COLO668 (cell line): ENCODE measurements at regions not wholly inside any gene's neighbourhood (a gene's known extent, or its start where the extent isn't known, plus 50 kb on each side); places are given as distances from the start of the nearest gene placed in this dataset.

Experiments
- DNase-seq: peaks from one replicate; lab custom pipeline; 2025; ENCODE audit not compliant: unreplicated experiment; lab: John Stamatoyannopoulos, UW

DNA sequence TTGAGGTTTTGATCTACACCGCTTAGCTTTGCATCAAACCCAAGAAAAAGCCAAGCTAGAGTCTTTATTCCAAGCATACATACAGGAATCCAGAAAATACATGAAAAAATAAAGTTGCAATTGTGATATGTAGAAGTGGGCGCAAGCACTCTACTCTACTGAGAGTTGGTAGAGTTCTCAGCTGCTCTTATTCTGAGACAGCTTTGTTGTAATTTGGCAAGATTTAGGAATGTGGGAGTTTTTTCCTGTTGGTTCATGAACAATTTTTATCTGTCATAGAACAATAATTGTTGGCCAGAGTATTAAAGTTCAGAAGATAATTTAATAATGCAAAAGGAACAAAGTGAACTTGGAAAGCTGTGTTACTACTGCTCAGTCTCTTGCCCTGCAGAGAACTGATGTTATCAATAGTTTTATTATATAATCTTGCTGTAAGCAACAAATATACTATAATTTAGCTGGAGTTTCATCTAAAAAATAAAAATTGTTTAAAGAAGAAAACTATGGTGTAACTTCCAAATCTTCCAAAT is 302.0 kb upstream of the RND3 start:
- no peak for DNase-seq

DNA sequence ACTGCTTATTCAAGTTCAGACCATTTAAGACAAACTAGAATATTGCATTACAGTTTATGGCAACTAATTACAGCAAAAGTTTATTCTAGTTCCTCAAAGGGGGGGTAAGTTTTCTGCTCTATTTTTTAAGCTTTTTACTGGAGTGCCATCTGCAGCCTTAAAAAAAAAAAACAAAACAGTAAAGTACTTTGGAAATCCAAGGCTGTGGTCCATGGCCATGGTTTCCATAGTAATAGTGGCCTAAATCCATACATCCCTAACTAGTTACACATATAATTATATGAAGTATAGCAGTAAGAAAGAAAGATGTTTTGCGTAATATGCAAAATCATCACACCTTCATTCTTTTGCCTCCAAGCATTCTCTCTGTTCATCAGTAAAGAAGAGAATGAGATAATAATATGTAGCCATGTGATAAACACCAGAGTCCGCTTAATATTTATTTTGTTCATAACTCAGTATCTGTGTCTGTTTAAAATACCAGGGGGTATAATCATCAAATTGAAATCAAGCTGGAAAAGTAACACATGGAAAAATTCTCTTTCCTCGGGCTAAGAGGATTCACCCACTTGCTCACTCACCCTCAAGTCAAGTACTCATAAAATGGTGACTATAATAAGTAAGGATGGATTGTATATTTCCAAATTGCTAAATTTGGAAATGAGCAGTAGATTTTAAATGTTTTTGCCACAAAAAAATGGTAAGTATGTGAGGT is 301.1 kb upstream of the RND3 start:
- DNase-seq = no peak

DNA sequence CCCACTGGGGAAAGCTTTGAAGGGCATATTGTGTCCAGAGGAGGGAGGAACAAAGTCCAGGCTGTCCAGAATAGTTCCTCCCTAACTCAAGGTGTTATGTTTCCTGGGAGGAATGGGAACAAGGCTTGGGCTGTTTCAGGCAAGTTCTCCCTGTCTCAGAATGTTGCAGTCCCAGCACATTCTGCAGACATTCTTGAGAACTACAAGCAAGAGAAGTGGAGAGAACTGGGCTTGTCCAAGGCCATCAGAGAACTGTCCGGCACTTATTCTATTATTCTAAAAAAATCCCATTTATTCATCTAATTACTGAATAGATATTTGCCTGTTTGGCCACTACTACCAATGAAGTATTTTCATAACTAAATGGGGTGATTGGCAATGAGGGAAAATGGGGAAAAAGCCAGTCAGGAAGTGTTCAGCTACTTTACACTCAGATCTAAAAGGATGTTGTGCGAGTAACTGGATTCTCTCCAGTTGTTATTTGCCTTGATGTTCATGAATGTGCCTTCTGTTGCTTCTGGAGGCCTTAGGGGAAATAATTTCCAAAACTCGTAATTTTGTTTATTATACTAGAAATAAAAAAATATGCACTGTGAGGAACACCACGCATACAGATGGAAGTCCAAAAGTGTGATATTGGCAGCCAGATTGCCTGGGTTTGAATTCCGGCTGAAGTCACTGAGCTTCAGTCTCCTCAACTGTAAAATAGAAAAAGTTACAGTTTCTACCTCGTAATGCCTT is 300.1 kb upstream of the RND3 start:
- no peak for DNase-seq

DNA sequence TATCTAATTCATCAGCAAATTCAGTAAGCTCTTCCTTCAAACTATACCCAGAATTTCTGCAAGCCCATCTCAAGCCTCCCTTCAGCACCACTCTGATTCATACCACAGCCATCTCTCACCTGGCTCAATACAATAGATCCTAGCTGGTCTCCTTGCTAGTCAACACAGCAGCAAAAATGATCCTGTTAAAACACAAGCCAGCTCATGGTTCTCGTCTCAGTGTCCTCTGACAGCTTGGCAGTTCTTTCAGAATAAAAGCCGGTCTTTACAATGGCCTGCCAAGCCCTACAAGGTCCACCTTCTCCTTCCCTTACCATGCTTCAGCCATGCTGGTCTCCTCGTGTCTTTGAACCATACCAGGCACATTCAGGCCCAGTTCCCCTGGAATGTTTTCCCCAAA is 296.9 kb upstream of the RND3 start:
- DNase-seq = no peak

DNA sequence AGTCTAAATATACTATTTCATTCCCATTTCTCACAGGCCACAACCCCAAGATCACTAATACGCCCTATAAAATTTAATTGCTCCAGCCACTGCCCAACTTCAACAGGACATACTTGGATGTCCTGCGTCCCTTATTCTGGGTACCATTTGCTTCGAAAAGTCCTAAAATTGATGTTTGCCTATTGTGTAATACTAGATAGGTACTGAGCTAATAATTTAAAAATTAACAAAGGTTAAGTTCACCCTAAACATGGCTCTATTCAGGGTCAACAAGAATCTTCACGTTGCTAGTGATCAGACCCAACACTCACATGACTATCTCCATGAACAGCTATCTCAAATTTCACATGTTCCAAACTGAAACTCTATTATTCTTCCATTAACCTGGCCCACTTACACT is 296.4 kb upstream of the RND3 start:
- no peak for DNase-seq

DNA sequence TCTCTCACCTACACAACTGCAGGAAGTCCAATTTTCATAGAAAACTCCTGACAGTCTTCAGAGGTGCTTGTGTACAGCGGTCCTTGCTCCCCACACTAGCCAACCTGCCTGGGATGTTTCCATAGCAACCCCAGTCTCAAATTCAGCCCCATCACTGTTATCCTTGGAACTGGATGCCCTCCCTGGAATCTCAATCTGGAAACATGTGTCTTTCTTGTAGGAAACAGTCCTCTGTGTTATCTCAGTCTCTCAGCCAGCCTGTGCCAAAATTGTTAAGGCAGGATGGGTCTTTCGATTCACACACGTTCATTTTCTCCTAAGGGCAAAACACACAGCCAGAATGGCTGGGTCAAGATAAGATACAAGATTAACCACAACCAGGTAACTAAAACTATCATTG is 295.5 kb upstream of the RND3 start:
- DNase-seq = no peak

DNA sequence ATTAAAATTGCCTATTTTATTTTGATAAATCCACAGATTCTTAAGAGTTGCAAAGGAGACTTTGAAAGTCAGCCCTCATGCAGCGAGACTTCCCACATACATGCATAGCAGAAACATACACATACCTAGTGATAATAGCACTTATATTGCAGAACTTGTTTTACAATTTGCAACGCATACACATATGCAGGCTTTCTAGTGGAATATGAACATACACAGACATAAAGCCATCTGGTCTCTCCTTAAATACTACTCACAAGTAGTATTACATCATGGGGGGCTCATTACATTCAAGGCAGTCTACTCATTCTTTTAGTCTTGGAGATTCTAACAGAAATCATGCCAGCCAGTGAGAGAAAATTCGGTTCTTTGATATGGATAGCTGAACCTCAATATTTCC is 295.1 kb upstream of the RND3 start:
- no peak for DNase-seq

DNA sequence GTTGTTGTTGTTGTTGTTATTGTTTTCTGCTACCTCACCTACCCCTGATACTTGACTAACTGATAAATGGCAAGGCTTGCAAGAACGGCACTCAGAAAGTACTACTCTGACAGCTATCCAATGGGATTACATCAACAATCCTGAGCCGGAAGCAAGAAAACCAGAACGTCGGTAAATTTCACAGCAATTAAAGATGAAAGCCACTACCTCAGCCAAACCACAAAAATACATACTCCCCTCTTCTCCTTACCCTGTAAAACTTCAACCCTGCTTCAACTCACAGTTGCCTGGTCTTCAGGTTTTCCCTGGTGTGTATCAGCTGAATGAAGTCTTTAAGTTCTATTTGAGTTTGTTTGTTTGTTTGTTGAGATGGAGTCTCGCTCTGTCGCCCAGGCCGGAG is 293.7 kb upstream of the RND3 start:
- DNase-seq = no peak

DNA sequence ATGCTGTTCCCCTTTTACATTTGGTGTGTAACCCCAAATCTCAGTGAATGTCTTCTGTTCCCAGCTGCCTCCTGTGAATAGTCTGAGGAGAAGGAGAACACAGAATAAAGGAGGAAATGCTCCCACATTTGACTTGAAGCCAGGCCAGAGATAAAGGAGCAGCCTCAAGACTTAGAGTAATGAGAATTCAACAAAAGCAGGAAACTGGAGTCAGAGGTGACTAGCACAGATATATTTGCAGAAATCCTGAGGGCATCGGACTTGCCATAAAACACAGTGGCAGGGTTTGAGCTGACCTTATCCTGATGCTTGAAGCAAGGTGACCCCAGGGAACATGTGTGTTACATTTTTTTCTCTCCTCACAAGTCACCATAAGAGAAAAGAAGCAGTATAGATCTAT is 291.4 kb upstream of the RND3 start:
- DNase-seq = no peak

DNA sequence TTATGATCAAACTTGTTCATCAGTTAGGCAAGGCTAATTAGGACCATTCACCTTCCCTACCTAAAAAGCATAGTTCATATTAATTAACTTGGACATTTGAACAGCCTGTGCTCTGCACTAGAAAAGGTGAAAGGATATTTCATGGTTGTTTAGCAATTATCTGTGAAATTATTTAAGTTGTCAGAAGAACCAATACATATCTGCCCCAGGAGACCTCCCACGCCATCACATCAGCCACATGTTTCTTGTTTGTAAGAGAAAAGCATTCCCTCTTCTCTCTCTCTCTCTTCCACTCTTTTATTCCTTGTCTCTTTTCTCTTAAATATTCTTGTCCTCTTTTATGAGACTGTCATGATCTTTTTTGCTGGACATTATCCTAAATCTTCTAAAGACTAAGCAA is 282.0 kb upstream of the RND3 start:
- no peak for DNase-seq

DNA sequence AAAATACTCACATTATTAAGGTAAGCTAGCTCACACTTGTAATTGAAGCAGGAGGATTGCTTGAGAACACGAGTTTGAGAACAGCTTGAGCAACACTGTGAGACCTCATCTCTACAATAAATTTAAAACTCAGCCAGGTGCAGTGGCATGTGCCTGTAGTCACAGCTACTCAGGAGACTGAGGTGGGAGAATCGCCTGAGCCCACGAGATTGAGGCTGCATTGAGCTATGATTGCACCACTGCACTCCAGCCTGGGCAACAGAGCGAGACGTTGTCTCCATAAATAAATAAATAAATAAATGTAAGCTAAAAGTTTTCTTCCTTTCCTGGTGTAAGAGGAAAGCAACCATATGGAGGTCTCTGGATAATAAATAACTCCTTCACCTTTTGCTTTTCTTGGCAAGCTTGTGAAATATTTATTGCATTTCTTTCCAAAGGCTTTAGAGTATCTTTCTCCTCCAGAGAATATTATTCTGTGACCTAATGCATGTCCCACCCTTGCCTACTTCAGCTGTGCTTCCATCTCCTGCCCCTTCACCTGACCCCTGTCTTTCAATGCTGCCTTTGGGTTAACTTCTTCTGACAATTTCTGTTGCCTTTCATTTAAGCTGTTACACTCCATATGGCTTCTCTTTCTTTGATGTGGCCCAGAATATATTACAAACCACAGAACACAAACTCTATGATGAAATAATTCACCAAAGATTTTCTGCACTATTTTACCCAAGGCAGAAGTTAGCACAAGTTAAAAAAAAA is 280.7 kb upstream of the RND3 start:
- DNase-seq = no peak

DNA sequence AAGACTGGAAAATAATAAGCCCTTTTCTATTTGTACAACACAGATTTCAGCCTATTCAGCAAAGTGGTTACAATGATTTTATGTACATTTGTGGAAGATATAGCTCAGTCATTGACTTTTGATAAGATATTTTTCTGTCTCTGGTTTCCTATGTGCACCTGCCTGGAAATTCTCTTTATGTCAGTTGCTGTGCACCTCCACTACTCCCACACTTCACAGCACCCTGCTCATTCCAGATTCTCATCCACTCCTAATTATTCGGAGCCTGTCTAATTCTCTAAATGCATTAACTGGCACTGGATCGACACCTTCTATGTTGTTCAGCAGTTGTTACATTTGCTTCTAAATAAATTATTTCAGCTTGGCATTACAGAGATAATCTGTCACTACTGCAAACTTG is 275.1 kb upstream of the RND3 start:
- DNase-seq = no peak

DNA sequence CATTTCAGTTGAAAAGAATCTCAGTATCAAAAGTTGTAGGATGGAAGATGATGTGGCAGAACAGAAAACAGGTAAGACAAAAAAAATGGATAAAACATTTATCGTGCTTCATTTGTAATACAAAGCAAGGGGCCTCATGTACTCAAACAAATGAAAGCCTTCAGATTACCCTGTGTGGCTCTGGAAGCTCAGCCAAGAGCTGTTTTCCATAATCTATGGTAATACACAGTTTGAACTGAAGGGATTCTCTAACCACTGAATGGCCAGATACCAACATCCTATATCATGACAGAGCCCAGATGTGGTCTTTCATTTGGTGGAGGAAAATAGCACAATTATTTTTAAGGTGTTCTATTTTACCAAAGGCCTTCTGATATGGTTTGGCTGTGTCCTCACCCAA is 272.1 kb upstream of the RND3 start:
- no peak for DNase-seq

DNA sequence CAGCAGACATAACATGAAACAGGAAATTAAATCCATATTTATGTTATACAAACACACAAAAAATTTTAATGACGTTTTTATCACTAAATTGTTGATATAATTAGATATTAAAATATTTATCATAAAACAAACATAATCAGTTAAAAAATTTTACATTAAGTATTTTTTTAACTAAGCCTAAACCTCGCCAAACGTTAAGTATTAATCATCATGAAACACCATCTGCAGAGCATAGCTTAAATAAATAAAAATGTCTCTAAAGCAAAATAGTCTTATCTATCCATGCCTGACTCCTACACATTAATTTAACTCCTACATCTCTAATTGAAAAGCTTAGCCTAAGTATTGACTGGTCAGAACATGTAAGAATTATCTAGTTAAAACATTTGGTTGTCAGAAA is 271.6 kb upstream of the RND3 start:
- no peak for DNase-seq

DNA sequence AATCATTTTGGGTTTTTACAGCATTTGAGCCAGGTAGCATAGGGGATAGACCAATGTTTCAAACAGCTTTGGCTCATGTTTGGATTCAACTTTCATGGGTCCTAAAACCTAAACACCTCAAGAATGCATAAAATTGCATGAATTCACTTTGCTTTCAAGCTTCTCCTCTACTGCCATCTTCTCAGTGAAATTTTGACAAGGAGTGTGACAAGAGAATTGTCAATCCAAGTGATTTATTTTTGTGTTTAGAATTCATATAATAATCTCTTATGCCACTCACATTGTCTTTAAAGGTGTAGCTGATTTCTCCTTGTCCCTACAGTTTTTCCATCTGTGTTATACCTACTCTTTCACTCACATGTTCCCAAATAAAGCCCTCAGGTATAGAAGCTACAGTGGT is 264.8 kb upstream of the RND3 start:
- DNase-seq = no peak

DNA sequence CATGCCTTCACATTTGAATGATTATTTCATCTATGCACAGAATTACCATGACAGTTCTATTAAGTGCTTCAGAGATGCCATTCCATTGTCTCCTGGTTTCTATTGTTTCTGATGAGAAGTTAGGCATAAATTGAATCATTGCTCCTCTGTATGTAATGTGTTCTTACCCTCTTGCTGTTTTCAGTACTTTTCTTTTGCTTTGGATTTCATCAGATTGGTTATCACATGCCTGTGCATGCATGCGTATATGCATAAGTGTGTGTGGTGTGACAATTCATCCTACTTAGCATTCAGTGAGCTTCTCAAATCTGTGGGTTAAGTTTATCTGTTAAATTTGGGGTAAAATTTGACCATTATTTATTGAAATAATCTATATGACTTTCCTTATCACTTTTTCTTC is 263.3 kb upstream of the RND3 start:
- no peak for DNase-seq

DNA sequence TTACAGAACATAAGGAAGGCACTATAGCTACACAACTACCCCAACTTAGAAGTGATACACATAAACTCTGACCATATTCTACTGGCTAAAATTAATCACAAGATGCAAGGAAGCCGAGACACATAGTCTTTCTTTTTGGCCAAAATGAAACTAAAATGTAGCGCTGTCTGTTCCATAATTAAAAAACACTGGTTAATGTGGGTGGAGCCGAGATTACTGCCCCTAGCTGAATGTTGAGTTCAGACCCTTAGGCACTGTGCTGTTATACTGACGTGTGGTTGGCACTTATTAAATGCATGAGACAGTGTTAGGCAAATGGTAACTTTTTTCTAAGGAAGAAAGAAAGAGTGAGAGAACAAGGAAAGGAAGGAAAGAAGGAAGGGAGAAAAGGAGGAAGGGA is 254.6 kb upstream of the RND3 start:
- no peak for DNase-seq

DNA sequence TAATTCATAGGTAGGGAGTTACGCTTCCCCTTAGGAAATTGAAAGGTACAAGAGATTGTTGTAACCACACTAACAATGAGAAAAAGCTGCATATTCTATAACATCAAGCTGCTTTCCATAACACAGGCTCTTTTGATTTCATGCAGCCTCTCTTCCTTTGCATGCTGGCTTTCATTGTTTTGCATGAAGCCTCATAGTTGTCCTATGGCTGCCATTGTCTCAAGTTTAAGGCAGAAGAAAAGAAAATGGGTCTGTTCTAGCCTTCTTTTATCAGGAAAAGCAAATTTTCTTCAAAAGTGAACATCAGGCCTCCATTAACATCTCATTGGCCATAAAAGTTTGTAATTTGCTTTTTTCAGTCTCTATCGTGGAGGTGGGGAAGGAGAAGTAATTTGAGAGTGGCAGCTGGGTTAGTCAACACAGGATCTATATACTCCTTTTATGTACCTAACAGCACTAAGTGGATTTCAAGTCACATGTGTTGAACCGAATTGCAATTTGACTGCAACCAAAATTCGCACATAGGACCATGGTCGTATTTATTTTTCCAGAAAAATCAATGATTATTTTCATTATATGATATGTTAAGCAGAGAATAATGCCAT is 248.5 kb upstream of the RND3 start:
- DNase-seq = no peak

DNA sequence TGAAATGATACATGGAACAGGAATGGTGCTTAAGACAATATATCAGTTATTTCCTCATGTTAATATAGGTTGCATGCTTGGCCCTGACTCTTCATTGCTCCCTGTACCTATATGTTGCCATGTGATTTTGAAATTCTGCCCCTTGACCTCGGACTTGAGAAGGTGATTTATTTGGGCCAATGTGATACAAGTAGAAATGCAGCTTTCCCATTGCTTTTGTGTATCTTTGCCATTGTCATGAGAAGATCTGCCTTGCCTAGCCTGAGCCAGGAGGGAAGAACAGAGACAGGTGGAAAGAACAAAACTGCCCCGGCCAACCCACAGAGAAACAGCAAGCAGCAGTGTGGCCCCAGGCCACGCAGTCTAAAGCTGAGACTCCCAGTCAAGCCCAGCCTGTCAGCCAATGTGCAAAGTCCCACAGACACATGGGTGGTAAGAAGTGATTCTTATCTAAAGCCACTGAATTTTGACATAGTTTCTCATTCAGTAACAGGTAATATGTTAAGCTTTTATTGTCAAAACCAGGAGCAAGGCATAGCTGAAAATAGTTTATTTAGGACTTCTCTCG is 245.7 kb upstream of the RND3 start:
- DNase-seq = no peak

DNA sequence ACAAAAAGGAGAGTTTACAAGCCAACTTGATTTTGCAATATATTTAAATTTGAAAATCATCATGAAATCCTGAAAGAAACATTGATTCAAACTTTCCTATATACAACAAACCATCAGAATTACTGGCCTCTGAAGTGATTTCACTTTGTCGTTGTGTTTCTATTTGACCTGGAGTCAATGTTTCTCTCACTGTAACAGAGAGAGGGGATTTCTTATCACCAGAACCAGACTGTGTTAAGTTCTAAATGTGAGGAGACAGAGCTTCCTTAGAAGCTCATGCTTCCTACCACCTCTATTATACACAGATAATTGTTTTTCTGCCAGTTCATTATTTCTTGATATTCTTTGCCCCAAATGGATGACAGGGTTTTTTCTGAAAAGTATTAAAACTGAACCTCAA is 245.0 kb upstream of the RND3 start:
- no peak for DNase-seq

DNA sequence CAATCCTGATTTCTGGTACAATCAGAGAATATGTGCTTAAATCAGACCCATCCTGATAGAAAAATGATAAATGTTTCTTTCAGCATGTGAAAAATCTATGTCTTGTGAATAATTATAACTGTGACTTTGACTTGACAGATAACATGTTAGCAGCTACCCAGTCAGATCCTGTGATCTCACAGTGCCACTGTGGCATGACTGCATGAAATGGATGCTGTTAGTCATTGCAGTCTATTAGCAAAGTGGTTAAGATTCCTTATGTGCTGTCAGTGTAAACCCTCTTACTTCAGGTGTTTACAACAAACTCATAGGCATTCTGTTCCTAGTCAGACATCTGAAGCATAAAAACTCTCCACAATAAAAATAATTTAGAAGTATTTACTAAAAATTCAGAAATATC is 244.6 kb upstream of the RND3 start:
- DNase-seq = no peak
